ENCODE measurements at regions not wholly inside any gene's neighbourhood (a gene's known extent, or its start where the extent isn't known, plus 50 kb on each side); places are given as distances from the start of the nearest gene placed in this dataset.

GRCh38 chr3:151544164-151544548 lies 83.3 kb upstream of the IGSF10 start:
- TF ChIP-seq POLR2AphosphoS5 (IDR thresholded peaks at IDR 0.05) (no peak), CTCF (IDR thresholded peaks at IDR 0.05) (no peak)
